DND-41 (cell line): ENCODE measurements at regions not wholly inside any gene's neighbourhood (a gene's known extent, or its start where the extent isn't known, plus 50 kb on each side); places are given as distances from the start of the nearest gene placed in this dataset.

Experiments
- EZH2 ChIP-seq: IDR thresholded peaks from 3 replicates; pipeline ENCODE4 v1.6.1; 2012; ENCODE audit warnings: borderline replicate concordance, low read depth, mild to moderate bottlenecking, moderate library complexity, low read length, inconsistent platforms; ENCODE audit not compliant: severe bottlenecking
- TF ChIP-seq, protein P1 (sequence below): IDR thresholded peaks from 2 replicates; pipeline ENCODE4 v1.5.1; 2012; ENCODE audit warnings: borderline replicate concordance, low read length, moderate library complexity, mild to moderate bottlenecking; ENCODE audit not compliant: poor library complexity, severe bottlenecking; ENCODE audit errors: extremely low read depth

DNA sequence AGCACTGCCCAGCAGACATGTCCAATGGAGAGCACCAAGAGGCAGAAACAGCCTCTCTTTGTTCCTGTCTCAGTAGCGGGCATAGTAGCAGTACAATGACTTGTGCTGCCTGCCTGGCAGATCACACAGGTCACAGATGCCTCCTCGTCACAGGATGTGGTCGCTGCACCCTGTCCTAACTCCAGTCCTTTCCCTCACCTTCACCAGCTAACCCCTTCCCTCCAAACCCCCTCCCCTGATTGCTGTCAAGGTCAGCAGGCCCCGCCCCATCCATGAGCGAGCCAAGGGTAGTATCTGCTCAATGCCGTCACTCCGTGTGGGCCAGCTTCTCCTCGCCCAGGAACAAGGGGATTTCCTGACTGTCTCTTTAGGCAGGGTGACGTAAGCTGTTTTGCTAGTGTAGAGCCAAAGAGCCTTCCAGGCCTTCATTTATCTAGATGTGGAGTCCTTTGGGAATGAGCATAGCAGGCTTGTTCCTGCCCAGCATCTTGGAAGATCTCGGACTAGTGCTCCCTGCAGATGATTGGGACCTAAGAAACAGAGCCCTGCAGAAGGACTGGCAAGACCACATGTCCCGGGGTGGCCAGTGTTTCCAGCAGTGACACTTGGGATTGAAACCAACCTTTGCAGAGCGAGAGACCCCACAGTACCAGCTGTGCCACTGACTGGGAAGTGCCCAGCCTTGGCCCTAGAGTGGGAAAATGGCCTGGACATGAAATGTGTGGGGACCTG lies 75.9 kb upstream of the TNRC6C start:
- TF ChIP-seq, protein P1, sequence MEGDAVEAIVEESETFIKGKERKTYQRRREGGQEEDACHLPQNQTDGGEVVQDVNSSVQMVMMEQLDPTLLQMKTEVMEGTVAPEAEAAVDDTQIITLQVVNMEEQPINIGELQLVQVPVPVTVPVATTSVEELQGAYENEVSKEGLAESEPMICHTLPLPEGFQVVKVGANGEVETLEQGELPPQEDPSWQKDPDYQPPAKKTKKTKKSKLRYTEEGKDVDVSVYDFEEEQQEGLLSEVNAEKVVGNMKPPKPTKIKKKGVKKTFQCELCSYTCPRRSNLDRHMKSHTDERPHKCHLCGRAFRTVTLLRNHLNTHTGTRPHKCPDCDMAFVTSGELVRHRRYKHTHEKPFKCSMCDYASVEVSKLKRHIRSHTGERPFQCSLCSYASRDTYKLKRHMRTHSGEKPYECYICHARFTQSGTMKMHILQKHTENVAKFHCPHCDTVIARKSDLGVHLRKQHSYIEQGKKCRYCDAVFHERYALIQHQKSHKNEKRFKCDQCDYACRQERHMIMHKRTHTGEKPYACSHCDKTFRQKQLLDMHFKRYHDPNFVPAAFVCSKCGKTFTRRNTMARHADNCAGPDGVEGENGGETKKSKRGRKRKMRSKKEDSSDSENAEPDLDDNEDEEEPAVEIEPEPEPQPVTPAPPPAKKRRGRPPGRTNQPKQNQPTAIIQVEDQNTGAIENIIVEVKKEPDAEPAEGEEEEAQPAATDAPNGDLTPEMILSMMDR = no peak
- no peak for TF ChIP-seq EZH2
